GM23338 (cell line): ENCODE measurements at regions not wholly inside any gene's neighbourhood (a gene's known extent, or its start where the extent isn't known, plus 50 kb on each side); places are given as distances from the start of the nearest gene placed in this dataset.

ENCODE experiments used
- ATAC-seq: fragments of 200-7000 bp; cut with Tn5 transposase; 3 replicates; pipeline ENCODE4 v1.9.1; 2020
- DNase-seq: peaks from one replicate; pipeline ENCODE4 v3.0.0-alpha.2; 2015; ENCODE audit warnings: low spot score
- H2AFZ ChIP-seq: fragments of 200-600 bp; sonication (generic); 2 replicates; pipeline ENCODE4 v1.8.0; 2016; ENCODE audit warnings: antibody characterized with exemption, mild to moderate bottlenecking, moderate library complexity
- H3F3A ChIP-seq: fragments of 200-600 bp; sonication (generic); replicated peaks from 2 replicates; pipeline ENCODE4 v1.8.0; 2017; ENCODE audit warnings: antibody characterized with exemption, mixed run types, low read depth
- H3K27ac ChIP-seq: fragments of 200-600 bp; sonication (generic); 2 replicates; pipeline ENCODE4 v1.6.1; 2016; ENCODE audit warnings: low read depth
- H3K27me3 ChIP-seq: fragments of 200-600 bp; sonication (generic); 2 replicates; pipeline ENCODE4 v1.8.0; 2016; ENCODE audit warnings: mild to moderate bottlenecking, mixed run types, moderate library complexity; ENCODE audit not compliant: insufficient read depth
- H3K36me3 ChIP-seq: fragments of 200-600 bp; sonication (generic); 2 replicates; pipeline ENCODE4 v1.8.0; 2016; ENCODE audit warnings: mild to moderate bottlenecking; ENCODE audit not compliant: insufficient read depth
- H3K4me1 ChIP-seq: fragments of 200-600 bp; sonication (generic); 2 replicates; pipeline ENCODE4 v1.8.0; 2016; ENCODE audit warnings: mild to moderate bottlenecking, moderate library complexity; ENCODE audit not compliant: insufficient read depth
- H3K4me2 ChIP-seq: fragments of 200-600 bp; sonication (generic); 2 replicates; pipeline ENCODE4 v1.7.1; 2017; ENCODE audit warnings: mixed run types
- H3K4me3 ChIP-seq: fragments of 200-600 bp; sonication (generic); 2 replicates; pipeline ENCODE4 v1.6.1; 2016; ENCODE audit warnings: mixed run types
- H3K79me2 ChIP-seq: fragments of 200-600 bp; sonication (generic); replicated peaks from 2 replicates; pipeline ENCODE4 v1.8.0; 2017; ENCODE audit warnings: mild to moderate bottlenecking; ENCODE audit not compliant: insufficient read depth
- H3K9me2 ChIP-seq: fragments of 200-600 bp; sonication (generic); 2 replicates; pipeline ENCODE4 v1.8.0; 2017; ENCODE audit not compliant: insufficient read depth
- H4K20me1 ChIP-seq: fragments of 200-600 bp; sonication (generic); replicated peaks from 2 replicates; pipeline ENCODE4 v1.8.0; 2017; ENCODE audit warnings: mild to moderate bottlenecking; ENCODE audit not compliant: insufficient read depth
- H3K27ac Mint-ChIP-seq: 2 replicates; pipeline ENCODE4 v1.8.0; 2020; ENCODE audit warnings: inconsistent platforms, mild to moderate bottlenecking, moderate library complexity, mixed read lengths
- H3K27me3 Mint-ChIP-seq: 3 replicates; pipeline ENCODE4 v1.8.0; 2022; ENCODE audit warnings: low read depth, mild to moderate bottlenecking, moderate library complexity, mixed read lengths, inconsistent platforms; ENCODE audit not compliant: insufficient read depth, poor library complexity
- H3K36me3 Mint-ChIP-seq: 3 replicates; pipeline ENCODE4 v1.8.0; 2021; ENCODE audit warnings: low read depth, mild to moderate bottlenecking, inconsistent platforms, moderate library complexity, mixed read lengths
- H3K4me1 Mint-ChIP-seq: 3 replicates; pipeline ENCODE4 v1.8.0; 2020; ENCODE audit warnings: mild to moderate bottlenecking, inconsistent platforms, mixed read lengths
- H3K4me3 Mint-ChIP-seq: 3 replicates; pipeline ENCODE4 v1.8.0; 2021; ENCODE audit warnings: moderate library complexity, mild to moderate bottlenecking, inconsistent platforms, mixed read lengths
- H3K9me3 Mint-ChIP-seq: 3 replicates; pipeline ENCODE4 v1.8.0; 2020; ENCODE audit warnings: moderate library complexity, mild to moderate bottlenecking, inconsistent platforms, mixed read lengths
- CREB1 ChIP-seq: fragments of 250-450 bp; sonication (Bioruptor Pico); IDR thresholded peaks from 2 replicates; pipeline ENCODE4 v1.5.0; 2020; ENCODE audit warnings: low read depth, mild to moderate bottlenecking, moderate library complexity
- CTCF ChIP-seq, 2 experiments: fragments of 200-600 bp in 1 of 2; sonication (generic) in 1 of 2; conservative IDR thresholded peaks; 2 replicates each; pipeline versions ENCODE4 v1.5.1 to v1.6.1; 2016 to 2017; ENCODE audit warnings: antibody characterized with exemption in 2 of 2, low read depth in 2 of 2, mild to moderate bottlenecking in 2 of 2, moderate library complexity in 1 of 2
- EZH2 ChIP-seq: fragments of 200-600 bp; sonication (generic); IDR thresholded peaks from one replicate; pipeline ENCODE4 v1.8.0; 2017; ENCODE audit warnings: antibody characterized with exemption, mild to moderate bottlenecking, low read depth; ENCODE audit not compliant: unreplicated experiment
- EZH2phosphoT487 ChIP-seq: fragments of 200-600 bp; sonication (generic); IDR thresholded peaks from one replicate; pipeline ENCODE4 v1.8.1; 2018; ENCODE audit warnings: antibody characterized with exemption; ENCODE audit not compliant: unreplicated experiment
- JUNB ChIP-seq: IDR thresholded peaks from one replicate; pipeline ENCODE4 v1.6.1; 2016; ENCODE audit warnings: antibody characterized with exemption; ENCODE audit not compliant: unreplicated experiment
- POLR2AphosphoS5 ChIP-seq: IDR thresholded peaks from 2 replicates; pipeline ENCODE4 v1.6.1; 2016; ENCODE audit warnings: antibody characterized with exemption, low read depth
- REST ChIP-seq: IDR thresholded peaks from one replicate; pipeline ENCODE4 v1.6.1; 2018; ENCODE audit warnings: antibody characterized with exemption; ENCODE audit not compliant: unreplicated experiment
- STAT1 ChIP-seq: IDR thresholded peaks from one replicate; pipeline ENCODE4 v1.6.1; 2016; ENCODE audit warnings: antibody characterized with exemption; ENCODE audit not compliant: unreplicated experiment
- ZNF114 ChIP-seq: fragments of 250-450 bp; sonication (Bioruptor Pico); IDR thresholded peaks from 2 replicates; pipeline ENCODE4 v1.5.0; 2020; ENCODE audit warnings: mild to moderate bottlenecking, moderate library complexity
- TF ChIP-seq, protein P1 (sequence below): IDR thresholded peaks from 2 replicates; pipeline ENCODE4 v1.6.1; 2016; ENCODE audit warnings: antibody characterized with exemption
- TF ChIP-seq, protein P2 (sequence below): fragments of 250-450 bp; sonication (Bioruptor Pico); IDR thresholded peaks from 2 replicates; pipeline ENCODE4 v1.5.0; 2020; ENCODE audit warnings: mild to moderate bottlenecking, moderate library complexity

DNA sequence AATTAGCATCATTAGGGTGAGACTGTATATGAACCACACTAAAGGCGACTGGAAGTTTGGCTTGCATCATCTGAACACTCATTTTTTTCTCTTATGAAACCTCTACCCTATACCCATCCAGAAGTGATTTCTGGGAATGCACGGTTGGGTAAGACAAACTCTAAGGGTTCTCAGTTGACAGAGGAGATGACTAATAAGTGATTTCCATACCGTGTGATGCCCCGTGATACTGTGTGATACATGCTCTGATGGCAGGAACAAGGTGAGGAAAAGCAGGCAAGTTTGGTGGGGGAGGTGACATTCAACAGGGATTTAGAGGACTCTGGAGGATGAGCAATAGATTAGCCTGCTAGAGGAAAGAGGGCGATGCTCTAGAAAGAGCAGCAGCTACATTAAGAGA, 156.4 kb upstream of the CCL2 start (continued):
- TF ChIP-seq STAT1 (no peak), JUNB (no peak), EZH2 (no peak), CTCF (conservative IDR thresholded peaks at IDR 0.05; ENCODE audit: low read depth in 2 of 2) (no peak), EZH2phosphoT487 (no peak), POLR2AphosphoS5 (no peak), CREB1 (CRISPR knock-in tag) (no peak)
- TF ChIP-seq, protein P1, sequence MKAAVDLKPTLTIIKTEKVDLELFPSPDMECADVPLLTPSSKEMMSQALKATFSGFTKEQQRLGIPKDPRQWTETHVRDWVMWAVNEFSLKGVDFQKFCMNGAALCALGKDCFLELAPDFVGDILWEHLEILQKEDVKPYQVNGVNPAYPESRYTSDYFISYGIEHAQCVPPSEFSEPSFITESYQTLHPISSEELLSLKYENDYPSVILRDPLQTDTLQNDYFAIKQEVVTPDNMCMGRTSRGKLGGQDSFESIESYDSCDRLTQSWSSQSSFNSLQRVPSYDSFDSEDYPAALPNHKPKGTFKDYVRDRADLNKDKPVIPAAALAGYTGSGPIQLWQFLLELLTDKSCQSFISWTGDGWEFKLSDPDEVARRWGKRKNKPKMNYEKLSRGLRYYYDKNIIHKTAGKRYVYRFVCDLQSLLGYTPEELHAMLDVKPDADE = no peak

- Histone ChIP-seq H4K20me1 (no peaks in the 10 kb centered on the region), H3K4me3 (no peak overlapping the region), H3K4me1 (peaks cover 4% of the 10 kb centered on the region; the same call in 1 of the 2 replicates), H3F3A (no peaks in the 10 kb centered on the region), H3K36me3 (no peaks in the 10 kb centered on the region), H3K9me2 (peaks cover 15% of the 10 kb centered on the region), H3K27me3 (no peaks in the 10 kb centered on the region), H3K79me2 (no peaks in the 10 kb centered on the region), H2AFZ (no peak overlapping the region), H3K4me2 (no peak overlapping the region; the same call in 1 of the 2 replicates), H3K27ac (no peak overlapping the region)
- Mint-ChIP-seq H3K4me1 (peaks cover 23% of the 10 kb centered on the region), H3K9me3 (no peaks in the 10 kb centered on the region; the same call in 2 of the 3 replicates), H3K36me3 (no peaks in the 10 kb centered on the region), H3K27ac (0 out of 2 replicates have a peak overlapping the region, but pooled peaks have one; percentile 6), H3K4me3 (no peak overlapping the region), H3K27me3 (peaks cover 7% of the 10 kb centered on the region)
- ATAC-seq = peak; percentile 52; the same call in 2 of the 3 replicates
- TF ChIP-seq EZH2phosphoT487 = no peak
- no peak for TF ChIP-seq REST
- no peak for TF ChIP-seq ZNF114 (CRISPR knock-in tag)
- TF ChIP-seq, protein P2, sequence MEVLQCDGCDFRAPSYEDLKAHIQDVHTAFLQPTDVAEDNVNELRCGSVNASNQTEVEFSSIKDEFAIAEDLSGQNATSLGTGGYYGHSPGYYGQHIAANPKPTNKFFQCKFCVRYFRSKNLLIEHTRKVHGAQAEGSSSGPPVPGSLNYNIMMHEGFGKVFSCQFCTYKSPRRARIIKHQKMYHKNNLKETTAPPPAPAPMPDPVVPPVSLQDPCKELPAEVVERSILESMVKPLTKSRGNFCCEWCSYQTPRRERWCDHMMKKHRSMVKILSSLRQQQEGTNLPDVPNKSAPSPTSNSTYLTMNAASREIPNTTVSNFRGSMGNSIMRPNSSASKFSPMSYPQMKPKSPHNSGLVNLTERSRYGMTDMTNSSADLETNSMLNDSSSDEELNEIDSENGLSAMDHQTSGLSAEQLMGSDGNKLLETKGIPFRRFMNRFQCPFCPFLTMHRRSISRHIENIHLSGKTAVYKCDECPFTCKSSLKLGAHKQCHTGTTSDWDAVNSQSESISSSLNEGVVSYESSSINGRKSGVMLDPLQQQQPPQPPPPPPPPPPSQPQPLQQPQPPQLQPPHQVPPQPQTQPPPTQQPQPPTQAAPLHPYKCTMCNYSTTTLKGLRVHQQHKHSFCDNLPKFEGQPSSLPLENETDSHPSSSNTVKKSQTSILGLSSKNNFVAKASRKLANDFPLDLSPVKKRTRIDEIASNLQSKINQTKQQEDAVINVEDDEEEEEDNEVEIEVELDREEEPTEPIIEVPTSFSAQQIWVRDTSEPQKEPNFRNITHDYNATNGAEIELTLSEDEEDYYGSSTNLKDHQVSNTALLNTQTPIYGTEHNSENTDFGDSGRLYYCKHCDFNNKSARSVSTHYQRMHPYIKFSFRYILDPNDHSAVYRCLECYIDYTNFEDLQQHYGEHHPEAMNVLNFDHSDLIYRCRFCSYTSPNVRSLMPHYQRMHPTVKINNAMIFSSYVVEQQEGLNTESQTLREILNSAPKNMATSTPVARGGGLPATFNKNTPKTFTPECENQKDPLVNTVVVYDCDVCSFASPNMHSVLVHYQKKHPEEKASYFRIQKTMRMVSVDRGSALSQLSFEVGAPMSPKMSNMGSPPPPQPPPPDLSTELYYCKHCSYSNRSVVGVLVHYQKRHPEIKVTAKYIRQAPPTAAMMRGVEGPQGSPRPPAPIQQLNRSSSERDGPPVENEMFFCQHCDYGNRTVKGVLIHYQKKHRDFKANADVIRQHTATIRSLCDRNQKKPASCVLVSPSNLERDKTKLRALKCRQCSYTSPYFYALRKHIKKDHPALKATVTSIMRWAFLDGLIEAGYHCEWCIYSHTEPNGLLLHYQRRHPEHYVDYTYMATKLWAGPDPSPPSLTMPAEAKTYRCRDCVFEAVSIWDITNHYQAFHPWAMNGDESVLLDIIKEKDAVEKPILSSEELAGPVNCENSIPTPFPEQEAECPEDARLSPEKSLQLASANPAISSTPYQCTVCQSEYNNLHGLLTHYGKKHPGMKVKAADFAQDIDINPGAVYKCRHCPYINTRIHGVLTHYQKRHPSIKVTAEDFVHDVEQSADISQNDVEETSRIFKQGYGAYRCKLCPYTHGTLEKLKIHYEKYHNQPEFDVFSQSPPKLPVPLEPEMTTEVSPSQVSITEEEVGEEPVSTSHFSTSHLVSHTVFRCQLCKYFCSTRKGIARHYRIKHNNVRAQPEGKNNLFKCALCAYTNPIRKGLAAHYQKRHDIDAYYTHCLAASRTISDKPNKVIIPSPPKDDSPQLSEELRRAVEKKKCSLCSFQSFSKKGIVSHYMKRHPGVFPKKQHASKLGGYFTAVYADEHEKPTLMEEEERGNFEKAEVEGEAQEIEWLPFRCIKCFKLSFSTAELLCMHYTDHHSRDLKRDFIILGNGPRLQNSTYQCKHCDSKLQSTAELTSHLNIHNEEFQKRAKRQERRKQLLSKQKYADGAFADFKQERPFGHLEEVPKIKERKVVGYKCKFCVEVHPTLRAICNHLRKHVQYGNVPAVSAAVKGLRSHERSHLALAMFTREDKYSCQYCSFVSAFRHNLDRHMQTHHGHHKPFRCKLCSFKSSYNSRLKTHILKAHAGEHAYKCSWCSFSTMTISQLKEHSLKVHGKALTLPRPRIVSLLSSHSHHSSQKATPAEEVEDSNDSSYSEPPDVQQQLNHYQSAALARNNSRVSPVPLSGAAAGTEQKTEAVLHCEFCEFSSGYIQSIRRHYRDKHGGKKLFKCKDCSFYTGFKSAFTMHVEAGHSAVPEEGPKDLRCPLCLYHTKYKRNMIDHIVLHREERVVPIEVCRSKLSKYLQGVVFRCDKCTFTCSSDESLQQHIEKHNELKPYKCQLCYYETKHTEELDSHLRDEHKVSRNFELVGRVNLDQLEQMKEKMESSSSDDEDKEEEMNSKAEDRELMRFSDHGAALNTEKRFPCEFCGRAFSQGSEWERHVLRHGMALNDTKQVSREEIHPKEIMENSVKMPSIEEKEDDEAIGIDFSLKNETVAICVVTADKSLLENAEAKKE (CRISPR knock-in tag) = 0 out of 2 replicates have a peak, but pooled peaks have one; percentile 26
- no peak for TF ChIP-seq POLR2AphosphoS5
- no peak for TF ChIP-seq JUNB
- TF ChIP-seq STAT1 = no peak
- peak; percentile 22 for DNase-seq
Measured at GRCh38 chr17:34099859-34100515, 155.1 kb upstream of the CCL2 start.
